Naive thymus-derived CD4-positive, alpha-beta T cell (primary cell): ENCODE measurements at regions not wholly inside any gene's neighbourhood (a gene's known extent, or its start where the extent isn't known, plus 50 kb on each side); places are given as distances from the start of the nearest gene placed in this dataset.

ENCODE experiments used
- ATAC-seq: fragments of 150-1000 bp; cut with Tn5 transposase; 2 replicates; pipeline ENCODE4 v1.10.0; 2021; ENCODE audit warnings: mild to moderate bottlenecking, moderate library complexity
- CTCF ChIA-PET: fragments of 350-600 bp; sonication (Branson Sonifier 250); formaldehyde crosslinking; loops from one replicate; lab custom pipeline; 2021; ENCODE audit warnings: antibody characterized with exemption; lab: Charles Lee
- POLR2A ChIA-PET: fragments of 350-600 bp; sonication (Branson Sonifier 250); formaldehyde crosslinking; loops from one replicate; lab custom pipeline; 2021; ENCODE audit warnings: antibody characterized with exemption, inconsistent platforms; lab: Charles Lee
- DNase-seq, 9 donors: peaks; one replicate each; pipeline versions ENCODE4 v3.0.0 to v3.0.0-alpha.2; 2020 to 2022; ENCODE audit warnings: mixed read lengths in 1 of 9
- H3K27ac ChIP-seq: one replicate; pipeline ENCODE4 v1.7.0; 2013; ENCODE audit warnings: mild to moderate bottlenecking, low read depth, low read length, moderate library complexity
- H3K27me3 ChIP-seq, 2 donors: one replicate each; pipeline ENCODE4 v1.7.0; 2013; ENCODE audit warnings: low read length in 2 of 2, mild to moderate bottlenecking in 2 of 2, moderate library complexity in 2 of 2; ENCODE audit not compliant: control insufficient read depth in 2 of 2, insufficient read depth in 2 of 2
- H3K36me3 ChIP-seq, 3 experiments: 1 replicate in 2 of 3; 2 replicates in 1 of 3; pipeline ENCODE4 v1.7.0; 2013; ENCODE audit warnings: low read length in 3 of 3, mild to moderate bottlenecking in 3 of 3, moderate library complexity in 1 of 3; ENCODE audit not compliant: insufficient read depth in 3 of 3, control insufficient read depth in 2 of 3
- H3K4me1 ChIP-seq, 2 donors: one replicate each; pipeline ENCODE4 v1.7.0; 2013; ENCODE audit warnings: low read length in 2 of 2, mild to moderate bottlenecking in 2 of 2, moderate library complexity in 1 of 2; ENCODE audit not compliant: control insufficient read depth in 2 of 2, insufficient read depth in 2 of 2
- H3K4me3 ChIP-seq: 2 replicates; pipeline ENCODE4 v1.7.0; 2013; ENCODE audit warnings: mild to moderate bottlenecking, low read length
- H3K9me3 ChIP-seq, 3 experiments: 1 replicate in 2 of 3; 2 replicates in 1 of 3; pipeline ENCODE4 v1.7.0; 2013; ENCODE audit warnings: low read length in 3 of 3; ENCODE audit not compliant: control insufficient read depth in 2 of 3
- H3K27ac Mint-ChIP-seq, 9 donors: one replicate each; pipeline ENCODE4 v1.8.0; 2020 to 2022; ENCODE audit warnings: mixed read lengths in 9 of 9, mild to moderate bottlenecking in 8 of 9, moderate library complexity in 5 of 9, inconsistent platforms in 2 of 9
- H3K27me3 Mint-ChIP-seq, 5 donors: one replicate each; pipeline ENCODE4 v1.8.0; 2021 to 2022; ENCODE audit warnings: mixed read lengths in 5 of 5, mild to moderate bottlenecking in 1 of 5
- H3K36me3 Mint-ChIP-seq, 5 donors: one replicate each; pipeline ENCODE4 v1.8.0; 2020 to 2022; ENCODE audit warnings: mixed read lengths in 5 of 5, mild to moderate bottlenecking in 3 of 5, inconsistent platforms in 1 of 5
- H3K4me1 Mint-ChIP-seq, 7 donors: one replicate each; pipeline ENCODE4 v1.8.0; 2020 to 2022; ENCODE audit warnings: mixed read lengths in 7 of 7, mild to moderate bottlenecking in 3 of 7, inconsistent platforms in 1 of 7
- H3K4me3 Mint-ChIP-seq, 10 donors: one replicate each; pipeline ENCODE4 v1.8.0; 2020 to 2022; ENCODE audit warnings: mild to moderate bottlenecking in 10 of 10, mixed read lengths in 10 of 10, moderate library complexity in 6 of 10, inconsistent platforms in 2 of 10
- H3K9me3 Mint-ChIP-seq, 11 donors: one replicate each; pipeline ENCODE4 v1.8.0; 2020 to 2022; ENCODE audit warnings: mixed read lengths in 11 of 11, mild to moderate bottlenecking in 4 of 11, inconsistent platforms in 1 of 11, moderate library complexity in 1 of 11
- intact Hi-C, 2 donors: fragments of 100-400 bp; cut with micrococcal nuclease; formaldehyde crosslinking; loops; one replicate each; pipeline ENCODE4 v1.15.1; 2023

GRCh38 chr15:96153929-96154328 is 176.6 kb upstream of the NR2F2 start:
- intact Hi-C loops, result no loop called here
- ATAC-seq, result no peak
- H3K4me1 Mint-ChIP-seq, result no peaks in the 10 kb centered on the region
- H3K9me3 ChIP-seq, result no peaks in the 10 kb centered on the region
- H3K27ac Mint-ChIP-seq, result no peak overlapping the region
- peaks cover 0 to 2% (median 0%) of the 10 kb centered on the region in 11 donors for H3K9me3 Mint-ChIP-seq
- H3K27ac ChIP-seq, result no peak overlapping the region
- no peak overlapping the region for H3K4me3 ChIP-seq
- ChIA-PET CTCF (no interaction called here), POLR2A (no interaction called here)
- no peaks in the 10 kb centered on the region for H3K36me3 Mint-ChIP-seq
- no peak overlapping the region for H3K4me3 Mint-ChIP-seq
- H3K4me1 ChIP-seq, result no peaks in the 10 kb centered on the region
- H3K36me3 ChIP-seq, result no peaks in the 10 kb centered on the region
- peaks cover 0 to 27% (median 13%) of the 10 kb centered on the region in 5 donors for H3K27me3 Mint-ChIP-seq
- no peak for DNase-seq
- no peaks in the 10 kb centered on the region for H3K27me3 ChIP-seq

DNA sequence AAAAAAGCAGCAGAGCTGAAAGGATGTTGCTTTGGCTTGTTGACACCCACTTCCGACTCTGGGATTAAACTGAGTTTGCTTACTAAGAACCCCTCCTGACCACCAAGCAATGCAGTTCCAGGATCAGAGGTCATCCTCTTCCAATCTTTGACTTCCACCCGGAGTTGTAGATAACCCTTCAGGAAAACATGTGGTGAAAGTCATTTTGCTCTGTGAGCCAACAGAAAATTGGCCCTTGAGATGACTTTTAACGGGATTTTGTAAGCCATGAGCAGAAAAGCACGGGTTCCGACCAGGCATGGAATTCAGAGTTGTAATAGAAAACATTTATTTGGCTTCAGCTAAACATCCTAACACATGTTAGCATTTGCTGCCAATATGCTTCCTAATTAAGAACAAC is 171.6 kb upstream of the NR2F2 start:
- peaks cover 0 to 2% (median 0%) of the 10 kb centered on the region in 11 donors for H3K9me3 Mint-ChIP-seq
- peaks cover 0 to 38% (median 35%) of the 10 kb centered on the region in 5 donors for H3K27me3 Mint-ChIP-seq
- intact Hi-C loops, result no loop called here

DNA sequence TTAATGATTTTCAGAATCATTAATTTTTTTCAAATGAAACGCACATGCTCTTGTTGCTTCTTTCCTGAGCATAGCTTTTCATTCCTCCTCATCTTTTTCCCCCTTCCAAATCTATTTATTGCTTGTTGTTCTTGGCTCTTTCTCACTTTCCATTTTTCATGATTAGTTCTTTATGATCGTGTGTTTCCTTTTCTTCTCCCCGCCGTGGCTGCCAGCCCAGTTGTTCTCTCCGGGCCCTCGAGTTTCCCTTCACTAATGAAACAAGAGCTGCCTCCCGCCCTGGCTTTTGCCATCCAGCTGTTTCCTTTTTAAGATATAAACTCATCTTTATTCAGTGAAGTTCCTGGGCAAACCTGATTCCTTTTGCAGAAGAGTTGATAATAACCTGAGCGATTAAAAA is 170.2 kb upstream of the NR2F2 start:
- ChIA-PET POLR2A (no interaction called here), CTCF (no interaction called here)
- H3K27ac Mint-ChIP-seq, result no peak overlapping the region
- intact Hi-C loops, result no loop called here
- Histone ChIP-seq H3K9me3 (no peaks in the 10 kb centered on the region), H3K36me3 (no peaks in the 10 kb centered on the region), H3K27ac (no peak overlapping the region), H3K4me3 (no peak overlapping the region), H3K4me1 (no peaks in the 10 kb centered on the region), H3K27me3 (no peaks in the 10 kb centered on the region)
- no peaks in the 10 kb centered on the region for H3K4me1 Mint-ChIP-seq
- ATAC-seq (no peak), DNase-seq (no peak)
- peaks cover 0 to 2% (median 0%) of the 10 kb centered on the region in 11 donors for H3K9me3 Mint-ChIP-seq
- H3K36me3 Mint-ChIP-seq, result no peaks in the 10 kb centered on the region
- H3K27me3 Mint-ChIP-seq, result peaks cover 0 to 47% (median 35%) of the 10 kb centered on the region in 5 donors
- H3K4me3 Mint-ChIP-seq, result no peak overlapping the region

More for the DNA sequence above, 171.6 kb upstream of the NR2F2 start:
- Histone ChIP-seq H3K4me3 (no peak overlapping the region), H3K4me1 (no peaks in the 10 kb centered on the region), H3K27me3 (no peaks in the 10 kb centered on the region), H3K27ac (no peak overlapping the region), H3K9me3 (no peaks in the 10 kb centered on the region), H3K36me3 (no peaks in the 10 kb centered on the region)
- no peaks in the 10 kb centered on the region for H3K36me3 Mint-ChIP-seq
- no peak overlapping the region for H3K27ac Mint-ChIP-seq
- no peak overlapping the region for H3K4me3 Mint-ChIP-seq
- no peaks in the 10 kb centered on the region for H3K4me1 Mint-ChIP-seq
- POLR2A ChIA-PET, result interaction anchor here (0.6 kb wide), 1 partner anchor 39 kb away, joined by 4 read pairs; no protein-coding TSS in a partner anchor
- CTCF ChIA-PET, result no interaction called here
- DNase-seq (no peak), ATAC-seq (no peak)

GRCh38 chr15:96160800-96161199 is 169.7 kb upstream of the NR2F2 start:
- Histone ChIP-seq H3K9me3 (no peaks in the 10 kb centered on the region), H3K4me1 (no peaks in the 10 kb centered on the region), H3K4me3 (no peak overlapping the region), H3K36me3 (no peaks in the 10 kb centered on the region), H3K27ac (no peak overlapping the region), H3K27me3 (no peaks in the 10 kb centered on the region)
- no peaks in the 10 kb centered on the region for H3K36me3 Mint-ChIP-seq
- H3K9me3 Mint-ChIP-seq, result peaks cover 0 to 2% (median 0%) of the 10 kb centered on the region in 11 donors
- ChIA-PET CTCF (no interaction called here), POLR2A (no interaction called here)
- H3K27me3 Mint-ChIP-seq, result peaks cover 0 to 47% (median 35%) of the 10 kb centered on the region in 5 donors
- no peaks in the 10 kb centered on the region for H3K4me1 Mint-ChIP-seq
- ATAC-seq (no peak), DNase-seq (no peak)
- intact Hi-C loops, result no loop called here
- no peak overlapping the region for H3K4me3 Mint-ChIP-seq
- H3K27ac Mint-ChIP-seq, result no peak overlapping the region

GRCh38 chr15:96162322-96162721 is 168.2 kb upstream of the NR2F2 start:
- Histone ChIP-seq H3K27me3 (no peaks in the 10 kb centered on the region), H3K4me1 (no peaks in the 10 kb centered on the region), H3K36me3 (no peaks in the 10 kb centered on the region), H3K9me3 (no peaks in the 10 kb centered on the region), H3K27ac (no peak overlapping the region), H3K4me3 (no peak overlapping the region)
- ATAC-seq (no peak), DNase-seq (no peak)
- Mint-ChIP-seq H3K36me3 (no peaks in the 10 kb centered on the region), H3K9me3 (peaks cover 0 to 2% (median 0%) of the 10 kb centered on the region in 11 donors), H3K4me1 (no peaks in the 10 kb centered on the region), H3K27me3 (peaks cover 4 to 61% (median 42%) of the 10 kb centered on the region in 5 donors), H3K4me3 (no peak overlapping the region), H3K27ac (no peak overlapping the region)
- ChIA-PET POLR2A (no interaction called here), CTCF (no interaction called here)
- intact Hi-C loops, result no loop called here

GRCh38 chr15:96165081-96165480 is 165.4 kb upstream of the NR2F2 start:
- H3K4me1 ChIP-seq, result no peaks in the 10 kb centered on the region
- intact Hi-C loops, result no loop called here
- H3K4me3 Mint-ChIP-seq, result no peak overlapping the region
- no peaks in the 10 kb centered on the region for H3K36me3 ChIP-seq
- CTCF ChIA-PET, result no interaction called here
- H3K27ac ChIP-seq, result no peak overlapping the region
- H3K9me3 ChIP-seq, result no peaks in the 10 kb centered on the region
- DNase-seq (no peak), ATAC-seq (no peak)
- H3K9me3 Mint-ChIP-seq, result peaks cover 0 to 7% (median 0%) of the 10 kb centered on the region in 11 donors
- no peaks in the 10 kb centered on the region for H3K27me3 ChIP-seq
- no peaks in the 10 kb centered on the region for H3K4me1 Mint-ChIP-seq
- H3K4me3 ChIP-seq, result no peak overlapping the region
- POLR2A ChIA-PET, result no interaction called here
- no peak overlapping the region for H3K27ac Mint-ChIP-seq
- H3K36me3 Mint-ChIP-seq, result no peaks in the 10 kb centered on the region
- H3K27me3 Mint-ChIP-seq, result peaks cover 6 to 59% (median 46%) of the 10 kb centered on the region in 5 donors

DNA sequence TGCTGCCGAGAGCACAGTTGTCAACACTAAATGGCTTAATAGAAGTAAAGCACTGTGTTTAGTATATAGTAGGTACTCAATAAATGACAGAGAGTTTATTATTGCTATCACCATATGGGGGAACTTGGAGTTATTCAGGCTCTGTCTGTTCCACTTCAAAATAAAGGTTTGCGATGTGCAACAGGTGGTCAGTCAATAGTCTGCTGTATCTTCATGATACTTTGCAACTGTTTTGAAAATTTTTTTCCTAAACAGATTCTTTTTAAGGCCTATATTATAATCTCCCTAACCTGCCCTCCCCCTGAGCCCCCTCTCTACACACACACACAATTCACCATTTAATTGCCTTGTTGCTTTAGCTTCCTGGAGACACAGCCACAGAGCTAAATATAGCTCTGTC is 164.7 kb upstream of the NR2F2 start:
- Mint-ChIP-seq H3K27me3 (peaks cover 6 to 54% (median 43%) of the 10 kb centered on the region in 5 donors), H3K4me3 (no peak overlapping the region), H3K9me3 (peaks cover 0 to 8% (median 0%) of the 10 kb centered on the region in 11 donors), H3K27ac (no peak overlapping the region), H3K4me1 (no peaks in the 10 kb centered on the region), H3K36me3 (no peaks in the 10 kb centered on the region)
- intact Hi-C loops, result no loop called here
- H3K4me1 ChIP-seq, result no peaks in the 10 kb centered on the region
- ChIA-PET POLR2A (no interaction called here), CTCF (no interaction called here)
- no peaks in the 10 kb centered on the region for H3K27me3 ChIP-seq
- H3K27ac ChIP-seq, result no peak overlapping the region
- no peak for ATAC-seq
- no peaks in the 10 kb centered on the region for H3K36me3 ChIP-seq
- no peak for DNase-seq
- H3K9me3 ChIP-seq, result no peaks in the 10 kb centered on the region
- H3K4me3 ChIP-seq, result no peak overlapping the region
